T-helper 1 cell (primary cell): ENCODE measurements at regions not wholly inside any gene's neighbourhood (a gene's known extent, or its start where the extent isn't known, plus 50 kb on each side); places are given as distances from the start of the nearest gene placed in this dataset.

Experiments used
- DNase-seq, 5 donors: peaks; one replicate each; pipeline ENCODE4 v3.0.0-alpha.2; 2012 to 2020

GRCh38 chr10:75294031-75294437 is 58.3 kb upstream of the COMTD1 start:
- DNase-seq: no peak

- DNase-seq: no peak
These were observed 57.7 kb upstream of the COMTD1 start for GRCh38 chr10:75293446-75293820.

- no peak for DNase-seq
These were observed 57.2 kb upstream of the COMTD1 start for GRCh38 chr10:75292794-75293445.

- DNase-seq: no peak
These were observed 56.0 kb upstream of the COMTD1 start for GRCh38 chr10:75291805-75292204.

GRCh38 chr10:75288140-75288711 is 52.5 kb upstream of the COMTD1 start:
- no peak for DNase-seq

GRCh38 chr10:75287697-75288096 is 51.9 kb upstream of the COMTD1 start:
- DNase-seq: no peak

GRCh38 chr10:75286901-75287300 is 51.1 kb upstream of the COMTD1 start:
- DNase-seq: no peak
